Activated CD4-positive, alpha-beta T cell treated with anti-CD3 and anti-CD28 coated beads, Interleukin-2, amount 50 U/mL, for 4 hours (primary cell): ENCODE measurements at regions not wholly inside any gene's neighbourhood (a gene's known extent, or its start where the extent isn't known, plus 50 kb on each side); places are given as distances from the start of the nearest gene placed in this dataset.

Source experiments
- DNase-seq, 2 experiments: peaks; one replicate each; pipeline ENCODE4 v3.0.0-alpha.2; 2020

DNA sequence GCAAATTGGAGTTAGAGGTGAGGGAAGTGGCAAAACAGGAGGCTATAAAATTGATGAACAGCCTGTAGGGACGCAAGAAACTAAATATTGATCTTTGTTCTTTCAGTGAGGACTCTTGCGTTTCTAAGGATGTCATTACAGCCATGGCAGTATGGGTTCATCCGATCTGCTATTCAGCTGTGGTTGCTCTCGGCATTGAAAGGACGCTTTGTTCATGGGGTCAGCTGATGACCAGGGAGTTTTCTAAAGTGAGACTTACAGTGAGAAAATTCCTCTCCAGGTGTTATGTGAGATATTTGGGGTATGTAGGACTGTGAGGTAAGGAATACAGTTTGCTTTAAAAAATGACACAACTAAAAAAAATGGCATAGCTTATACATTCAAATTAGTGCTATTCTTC lies 52.7 kb upstream of the PELI1 start:
- DNase-seq: no peak

- DNase-seq: no peak
These were observed 56.9 kb upstream of the PELI1 start for GRCh38 chr2:64201151-64201550.

GRCh38 chr2:64202206-64202845 lies 58.1 kb upstream of the PELI1 start:
- DNase-seq: no peak

DNA sequence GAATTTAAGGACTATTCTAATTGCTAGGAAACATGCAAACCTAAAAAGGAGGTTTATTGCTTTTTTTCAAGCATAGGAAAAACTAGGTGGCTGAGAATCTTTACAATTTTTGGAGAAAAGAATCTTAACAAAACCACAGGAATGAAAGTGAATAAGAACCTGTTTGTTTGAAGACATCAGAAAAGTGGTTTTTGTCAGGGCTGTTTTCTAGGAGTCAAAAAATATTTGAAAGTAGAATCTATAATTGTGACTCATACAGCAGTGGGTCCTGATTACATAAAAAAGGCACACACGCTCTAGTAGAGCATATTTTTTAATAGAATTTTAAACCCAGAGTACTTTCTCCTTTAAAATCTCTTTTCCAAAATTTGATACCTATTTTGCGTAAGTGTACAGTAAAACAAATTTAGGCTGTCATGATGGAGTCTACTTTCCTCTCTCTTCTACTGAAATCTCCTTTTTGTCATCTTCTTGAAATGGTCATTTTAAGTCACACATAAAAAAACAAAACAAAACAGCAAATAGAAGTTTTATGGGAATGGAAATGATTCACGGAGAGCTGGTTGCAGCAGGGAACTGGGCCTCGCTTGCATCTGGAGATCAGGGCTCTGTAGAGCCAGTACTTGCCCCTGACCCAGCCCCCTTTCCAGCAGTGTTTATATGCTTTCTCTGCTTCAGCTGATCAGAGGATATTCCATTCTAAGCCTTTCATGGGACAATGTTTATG lies 59.1 kb upstream of the PELI1 start:
- DNase-seq: no peak

DNA sequence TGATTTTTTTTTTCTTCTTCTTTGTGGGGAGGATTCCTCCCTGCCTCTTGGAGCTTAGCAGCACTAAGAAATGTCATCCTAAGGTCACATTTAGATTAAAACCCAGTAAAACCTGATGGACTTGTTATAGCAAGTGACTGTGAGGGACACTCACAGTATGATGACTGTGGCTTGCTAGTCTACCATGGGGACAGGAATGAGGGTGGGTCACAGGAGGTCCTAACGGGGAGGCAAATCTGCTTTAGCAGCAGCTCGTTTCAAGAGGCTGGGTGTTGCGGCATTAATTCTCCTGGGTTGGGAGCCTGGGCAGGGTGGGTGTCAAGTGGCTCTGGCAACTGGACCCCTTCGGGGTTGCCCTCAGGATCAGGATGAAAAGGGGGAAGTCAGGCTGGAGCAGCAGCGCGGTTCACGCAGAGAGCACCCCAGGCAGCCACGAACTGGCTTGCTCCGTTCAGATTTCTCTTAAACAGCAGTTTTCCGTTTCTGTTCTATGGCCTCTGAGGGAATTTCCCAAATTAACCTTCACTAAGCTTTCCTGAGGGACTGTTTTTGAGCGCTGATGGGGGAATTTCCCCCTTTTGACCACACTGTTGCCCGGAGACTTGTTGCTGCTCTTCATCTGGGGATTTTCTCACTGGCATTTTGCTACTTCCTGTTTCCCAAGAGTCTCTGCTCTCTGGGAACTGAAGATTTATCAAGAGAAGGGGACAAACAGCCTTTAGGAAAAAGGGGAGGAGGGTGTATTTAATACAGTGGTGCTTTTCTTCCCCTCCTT lies 59.8 kb upstream of the PELI1 start:
- DNase-seq: no peak

GRCh38 chr2:64204703-64205102 lies 60.5 kb upstream of the PELI1 start:
- no peak for DNase-seq

DNA sequence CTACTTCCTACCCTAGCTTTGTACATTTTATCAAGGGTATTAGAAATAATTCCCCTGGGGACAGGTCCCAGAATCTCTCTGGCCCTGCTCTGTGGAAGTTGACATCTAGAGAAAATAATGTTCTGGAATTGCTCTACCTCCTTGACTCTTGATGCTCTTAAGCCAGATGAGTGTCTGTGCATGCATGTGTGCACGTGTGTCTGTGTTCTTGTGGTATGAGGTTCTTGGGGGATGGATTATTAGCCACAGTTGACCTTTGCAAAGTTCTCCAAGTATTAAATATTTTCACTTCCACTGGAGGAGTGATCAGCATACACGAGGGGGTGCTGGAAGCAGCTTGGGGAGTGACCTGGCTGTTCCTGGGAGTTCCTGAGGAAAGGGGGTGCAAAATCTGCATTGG lies 61.2 kb upstream of the PELI1 start:
- DNase-seq: no peak

- peak in 1 of 2 experiments; percentile 13 for DNase-seq
These were observed 63.4 kb upstream of the PELI1 start for GRCh38 chr2:64207573-64207972.

GRCh38 chr2:64210816-64211215 lies 66.6 kb upstream of the PELI1 start:
- DNase-seq: no peak

DNA sequence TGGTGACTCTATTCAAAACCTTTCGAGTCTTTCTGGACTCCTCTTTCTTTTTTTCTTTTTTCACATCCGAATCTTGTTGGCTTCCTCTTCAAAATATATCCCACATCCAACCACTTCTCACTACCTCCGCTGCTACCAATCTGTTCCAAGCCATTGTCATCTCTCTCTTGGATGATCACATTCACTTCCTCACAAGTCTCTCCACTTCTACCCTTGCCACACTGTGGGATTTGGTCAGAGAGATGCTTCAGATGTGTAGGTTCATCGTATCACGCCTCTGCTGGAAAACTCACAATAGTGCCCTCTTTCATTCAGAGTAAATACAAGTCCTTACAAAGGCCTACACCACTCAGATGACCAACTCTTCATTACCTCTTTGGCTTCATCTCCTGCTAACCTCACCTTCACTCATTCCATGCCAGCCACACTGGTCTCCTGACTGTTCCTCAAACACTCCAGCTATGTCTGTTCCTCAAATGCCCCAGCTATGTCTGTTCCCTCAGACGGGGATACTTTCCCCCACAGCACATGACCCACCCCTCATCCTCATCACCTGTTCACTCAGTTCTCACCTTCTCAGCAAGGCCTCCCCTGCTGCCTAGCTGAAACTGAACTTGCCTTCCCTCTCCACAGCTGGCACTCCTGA lies 67.2 kb upstream of the PELI1 start:
- DNase-seq: no peak

- no peak for DNase-seq
These were observed 68.1 kb upstream of the PELI1 start for GRCh38 chr2:64212346-64212745.

DNA sequence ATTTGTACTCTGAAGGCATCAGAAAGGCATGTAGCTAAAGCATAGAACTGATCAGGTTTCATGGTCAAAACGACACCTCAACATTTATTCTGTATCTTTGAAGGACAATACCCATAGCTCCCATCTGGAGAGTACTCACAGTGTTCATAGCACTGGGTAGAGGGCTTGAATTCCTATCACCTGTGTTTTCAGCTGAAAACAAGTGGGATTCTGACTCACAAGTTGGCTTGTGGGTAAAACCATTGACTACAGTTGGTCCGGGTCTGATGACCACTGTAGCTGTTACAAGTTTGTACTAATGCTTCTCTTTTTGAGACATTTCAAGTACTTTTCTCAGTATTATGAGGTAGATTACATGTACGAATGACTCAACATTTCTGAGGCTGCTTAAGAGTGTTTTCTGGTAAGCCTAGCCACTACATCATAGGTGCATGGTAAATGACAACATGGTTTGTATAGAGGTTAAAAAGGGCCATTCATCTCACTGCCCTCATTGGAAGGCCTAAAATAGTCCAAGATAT lies 68.6 kb upstream of the PELI1 start:
- DNase-seq: peak in 1 of 2 experiments; percentile 25

DNA sequence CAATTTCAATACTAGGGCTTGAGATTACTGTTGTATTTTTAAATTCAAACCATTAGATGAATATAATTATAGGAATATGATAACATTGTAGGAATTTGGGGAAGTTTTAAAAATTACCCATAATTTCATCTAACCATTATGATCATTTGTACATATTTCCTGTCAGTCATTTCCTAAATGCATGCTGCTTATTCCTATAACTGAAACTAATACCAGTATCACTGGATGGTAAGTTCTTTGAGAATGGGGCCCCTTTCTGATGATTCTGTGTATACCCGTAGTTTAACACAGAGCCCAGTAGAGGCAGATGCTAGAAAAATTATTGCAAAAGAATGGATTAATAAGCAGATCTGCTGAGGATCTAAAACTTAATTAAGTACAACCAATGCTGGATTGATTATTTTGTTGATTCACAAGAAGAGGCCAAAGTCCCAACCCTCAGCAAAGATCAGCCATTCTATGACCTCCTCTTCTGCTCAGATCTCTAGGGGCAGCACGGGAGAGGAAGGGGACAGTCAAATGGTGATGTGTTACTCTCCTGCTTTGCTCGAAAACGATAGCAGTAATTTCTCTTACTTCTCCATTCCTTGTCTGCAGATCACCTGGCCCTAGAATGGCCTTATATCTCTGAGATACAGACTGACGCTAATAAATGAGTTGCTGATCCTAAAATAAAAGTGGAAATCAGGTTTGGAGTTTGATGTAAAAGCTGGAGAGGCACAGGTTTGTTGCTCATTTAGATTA lies 69.5 kb upstream of the PELI1 start:
- DNase-seq: no peak

- peak; percentile 26 to 40 for DNase-seq
These were observed 70.3 kb upstream of the PELI1 start for GRCh38 chr2:64214281-64215115.

GRCh38 chr2:64217198-64217869 lies 73.1 kb upstream of the PELI1 start:
- no peak for DNase-seq

DNA sequence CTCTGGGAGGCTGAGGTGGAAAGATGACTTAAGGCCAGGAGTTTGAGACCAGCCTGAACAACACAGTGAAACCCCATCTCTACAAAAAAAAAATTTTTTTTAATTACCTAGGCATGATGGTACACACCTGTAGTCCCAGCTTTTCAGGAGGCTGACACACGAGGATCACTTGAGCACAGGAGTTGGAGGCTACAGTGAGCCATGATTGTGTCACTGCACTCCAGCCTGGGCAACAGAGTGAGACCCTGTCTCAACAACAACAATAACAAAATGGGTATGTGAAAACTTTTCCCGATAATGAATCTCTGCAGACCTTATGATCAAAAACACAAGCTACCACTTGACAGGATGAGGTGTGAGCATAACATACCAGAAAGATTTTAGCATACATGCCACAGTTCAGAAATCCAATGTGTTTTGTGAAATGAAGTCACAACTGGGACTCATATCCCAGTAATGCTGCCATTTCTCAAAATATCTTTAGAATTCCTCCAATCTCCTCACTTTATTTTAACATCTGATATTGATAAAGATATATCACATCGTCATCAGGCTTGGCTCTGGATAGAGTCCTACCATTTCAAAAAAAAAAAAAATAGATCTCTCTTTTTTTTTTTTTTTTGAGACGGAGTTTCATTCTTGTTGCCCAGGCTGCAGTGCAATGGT lies 74.0 kb upstream of the PELI1 start:
- DNase-seq: no peak

- no peak for DNase-seq
These were observed 74.9 kb upstream of the PELI1 start for GRCh38 chr2:64219149-64219548.

- DNase-seq: no peak
These were observed 76.0 kb upstream of the PELI1 start for GRCh38 chr2:64220265-64220664.

DNA sequence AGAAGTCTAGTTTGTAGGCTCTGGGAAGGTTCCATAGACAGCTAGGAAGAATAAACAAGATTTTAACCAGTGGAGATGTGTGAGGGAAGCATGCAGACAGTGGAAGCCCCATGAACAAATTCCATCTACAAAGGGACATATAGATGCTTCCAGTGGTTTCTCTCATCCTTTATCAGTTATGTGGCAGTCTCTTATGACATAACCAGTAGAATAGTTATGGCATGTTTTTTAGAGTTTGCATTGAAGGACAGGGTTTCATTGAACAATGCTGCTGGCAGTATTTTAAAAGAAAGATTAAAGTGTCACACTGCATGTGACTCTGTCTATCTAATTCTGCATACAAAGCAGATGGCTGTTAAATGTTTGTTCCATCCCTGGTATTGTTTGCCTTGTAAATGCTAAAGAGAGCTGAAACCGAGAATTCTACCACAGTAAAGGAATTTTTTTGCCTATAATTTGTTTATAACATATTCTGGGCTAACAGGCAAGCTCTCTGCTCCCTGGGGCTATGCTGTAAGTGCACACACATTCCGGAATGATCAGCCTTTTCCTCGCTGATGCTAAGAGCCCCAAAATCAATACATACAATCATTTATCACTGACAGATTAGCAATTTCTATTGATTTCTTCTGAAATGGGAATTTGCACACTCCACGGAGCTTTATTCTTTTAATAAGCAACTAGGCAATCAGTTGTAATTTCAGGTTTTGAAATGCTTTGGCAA lies 76.8 kb upstream of the PELI1 start:
- DNase-seq: no peak

DNA sequence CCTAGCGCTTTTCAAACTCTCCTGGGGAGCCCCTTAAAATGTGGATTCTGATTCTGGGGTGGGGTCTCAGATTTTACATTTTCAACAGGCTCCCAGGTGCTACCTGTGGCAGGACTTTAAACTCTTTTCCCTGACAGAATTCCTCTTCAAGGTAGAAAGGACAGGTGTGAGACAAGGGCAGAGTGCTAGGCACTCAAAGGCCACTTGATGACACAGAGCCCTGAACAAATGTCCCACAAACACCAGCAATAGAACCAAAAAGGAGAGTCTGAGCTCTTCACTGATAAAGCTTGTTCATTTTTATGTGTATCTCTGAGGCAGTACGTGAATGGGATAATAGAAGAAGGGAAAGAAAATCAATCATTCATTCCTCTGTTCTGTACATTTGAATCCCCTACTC lies 77.7 kb upstream of the PELI1 start:
- DNase-seq: no peak
